H1 (cell line): ENCODE measurements at regions not wholly inside any gene's neighbourhood (a gene's known extent, or its start where the extent isn't known, plus 50 kb on each side); places are given as distances from the start of the nearest gene placed in this dataset.

Experiments used
- CTCF ChIA-PET: fragments of 300-600 bp; sonication (Branson Sonifier 250); formaldehyde crosslinking; loops from one replicate; lab custom pipeline; 2021; ENCODE audit not compliant: partially characterized antibody; lab: Charles Lee
- POLR2A ChIA-PET: fragments of 300-600 bp; sonication (Branson Sonifier 250); formaldehyde crosslinking; loops from one replicate; lab custom pipeline; 2021; ENCODE audit warnings: inconsistent platforms; ENCODE audit not compliant: partially characterized antibody; lab: Charles Lee
- DNase-seq, 2 experiments: peaks; one replicate each; pipeline versions ENCODE4 v3.0.0 to v3.0.0-alpha.2; 2010 to 2022; ENCODE audit warnings: low spot score in 2 of 2, low read depth in 1 of 2, mixed read lengths in 1 of 2
- FAIRE-seq: peaks from 2 replicates; lab custom pipeline; 2011; peaks lifted over from hg19 to GRCh38; lab: Jason Lieb, UNC
- H2AFZ ChIP-seq: 2 replicates; pipeline ENCODE4 v1.8.1; 2012; ENCODE audit warnings: low read length, inconsistent platforms
- H2AK5ac ChIP-seq: 2 replicates; pipeline ENCODE4 v1.6.1; 2013; ENCODE audit warnings: low read depth, low read length
- H2BK120ac ChIP-seq: replicated peaks from 2 replicates; pipeline ENCODE3; 2013; ENCODE audit warnings: low read depth, low read length, inconsistent platforms
- H2BK12ac ChIP-seq: 2 replicates; pipeline ENCODE4 v1.6.1; 2013; ENCODE audit warnings: low read depth, low read length
- H2BK15ac ChIP-seq: 2 replicates; pipeline ENCODE4 v1.6.1; 2013; ENCODE audit warnings: low read length
- H2BK20ac ChIP-seq: 2 replicates; pipeline ENCODE4 v1.6.1; 2013; ENCODE audit warnings: low read length
- H2BK5ac ChIP-seq: 2 replicates; pipeline ENCODE4 v1.6.1; 2013; ENCODE audit warnings: low read depth, low read length
- H3K14ac ChIP-seq: 2 replicates; pipeline ENCODE4 v1.6.1; 2013; ENCODE audit warnings: inconsistent platforms; ENCODE audit not compliant: insufficient read length
- H3K18ac ChIP-seq: 2 replicates; pipeline ENCODE4 v1.6.1; 2013; ENCODE audit warnings: low read length; ENCODE audit errors: extremely low read depth
- H3K23ac ChIP-seq: 2 replicates; pipeline ENCODE4 v1.6.1; 2013; ENCODE audit warnings: inconsistent platforms; ENCODE audit not compliant: insufficient read length
- H3K23me2 ChIP-seq: 2 replicates; pipeline ENCODE4 v1.6.1; 2013; ENCODE audit warnings: low read depth, low read length
- H3K27ac ChIP-seq: 2 replicates; pipeline ENCODE4 v1.6.1; 2011; ENCODE audit warnings: low read depth, low read length, inconsistent platforms
- H3K27me3 ChIP-seq, 4 experiments: replicated peaks in 1 of 4; 1 replicate in 1 of 4; 2 replicates in 3 of 4; pipeline versions ENCODE4 v1.6.1 to v1.8.1; 2011 to 2013; ENCODE audit warnings: low read length in 3 of 4, mild to moderate bottlenecking in 3 of 4, inconsistent platforms in 2 of 4, mixed read lengths in 2 of 4, moderate library complexity in 1 of 4; ENCODE audit not compliant: control insufficient read depth in 3 of 4, insufficient read depth in 3 of 4; ENCODE audit errors: extremely low read depth in 1 of 4
- H3K36me3 ChIP-seq, 4 experiments: 2 replicates each; pipeline versions ENCODE4 v1.6.1 to v1.8.1; 2011 to 2013; ENCODE audit warnings: mild to moderate bottlenecking in 4 of 4, low read length in 3 of 4, moderate library complexity in 2 of 4, control low read depth in 1 of 4, inconsistent platforms in 1 of 4; ENCODE audit not compliant: insufficient read depth in 4 of 4, control insufficient read depth in 2 of 4
- H3K4ac ChIP-seq: replicated peaks from 2 replicates; pipeline ENCODE3; 2013; ENCODE audit warnings: low read length, low read depth, mixed read lengths, inconsistent platforms; ENCODE audit not compliant: insufficient read length
- H3K4me1 ChIP-seq, 4 experiments: replicated peaks in 1 of 4; 1 replicate in 1 of 4; 2 replicates in 3 of 4; pipeline versions ENCODE4 v1.6.1 to v1.8.1; 2011 to 2013; ENCODE audit warnings: low read length in 3 of 4, inconsistent platforms in 2 of 4, mixed read lengths in 1 of 4; ENCODE audit not compliant: insufficient read depth in 4 of 4, control insufficient read depth in 3 of 4
- H3K4me2 ChIP-seq, 2 experiments: 2 replicates each; pipeline versions ENCODE4 v1.6.1 to v1.8.1; 2011 to 2013; ENCODE audit warnings: low read depth in 2 of 2, low read length in 2 of 2, control low read depth in 1 of 2, inconsistent platforms in 1 of 2, mild to moderate bottlenecking in 1 of 2; ENCODE audit not compliant: insufficient read depth in 1 of 2
- H3K4me3 ChIP-seq, 4 experiments: fragments of 200-600, 300-600 bp in 1 of 4; sonication (generic), shearing (Covaris generic), sonication (Bioruptor Twin) in 1 of 4; 2 replicates each; pipeline versions ENCODE4 v1.5.1 to v1.8.1; 2011 to 2016; ENCODE audit warnings: low read length in 4 of 4, low read depth in 3 of 4, control low read depth in 2 of 4, inconsistent platforms in 2 of 4, mild to moderate bottlenecking in 2 of 4, mixed read lengths in 1 of 4, moderate library complexity in 1 of 4; ENCODE audit not compliant: insufficient read depth in 2 of 4; ENCODE audit errors: extremely low read depth in 1 of 4
- H3K56ac ChIP-seq: replicated peaks from 2 replicates; pipeline ENCODE3; 2013; ENCODE audit warnings: low read depth, mild to moderate bottlenecking, mixed read lengths, low read length, inconsistent platforms; ENCODE audit not compliant: insufficient read length
- H3K79me1 ChIP-seq: 2 replicates; pipeline ENCODE4 v1.6.1; 2013; ENCODE audit warnings: low read depth, low read length, control low read depth
- H3K79me2 ChIP-seq, 2 experiments: 2 replicates each; pipeline versions ENCODE4 v1.6.1 to v1.8.1; 2012 to 2013; ENCODE audit warnings: low read length in 2 of 2, mild to moderate bottlenecking in 2 of 2, inconsistent platforms in 1 of 2; ENCODE audit not compliant: insufficient read depth in 2 of 2, control insufficient read depth in 1 of 2
- H3K9ac ChIP-seq, 4 experiments: replicated peaks in 1 of 4; 1 replicate in 1 of 4; 2 replicates in 3 of 4; pipeline versions ENCODE4 v1.6.1 to v1.8.1; 2011 to 2013; ENCODE audit warnings: low read depth in 3 of 4, low read length in 3 of 4, control low read depth in 2 of 4, mild to moderate bottlenecking in 2 of 4, moderate library complexity in 2 of 4, inconsistent platforms in 1 of 4; ENCODE audit errors: extremely low read depth in 1 of 4
- H3K9me3 ChIP-seq, 2 experiments: 2 replicates each; pipeline versions ENCODE4 v1.6.1 to v1.8.1; 2012 to 2013; ENCODE audit warnings: mild to moderate bottlenecking in 2 of 2, moderate library complexity in 2 of 2, control low read depth in 1 of 2, inconsistent platforms in 1 of 2, low read depth in 1 of 2, low read length in 1 of 2, mixed read lengths in 1 of 2; ENCODE audit not compliant: insufficient read depth in 2 of 2
- H4K20me1 ChIP-seq, 2 experiments: replicated peaks in 1 of 2; 2 replicates each; pipeline versions ENCODE3 to v1.8.1; 2011 to 2013; ENCODE audit warnings: inconsistent platforms in 2 of 2, low read length in 2 of 2, mild to moderate bottlenecking in 1 of 2; ENCODE audit not compliant: insufficient read depth in 2 of 2, control insufficient read depth in 1 of 2
- H4K5ac ChIP-seq: 2 replicates; pipeline ENCODE4 v1.6.1; 2013; ENCODE audit warnings: low read length, low read depth, mixed read lengths, inconsistent platforms; ENCODE audit not compliant: insufficient read length
- H4K8ac ChIP-seq: 2 replicates; pipeline ENCODE4 v1.8.0; 2013; ENCODE audit warnings: mild to moderate bottlenecking, moderate library complexity, low read length, inconsistent platforms; ENCODE audit not compliant: insufficient read depth; ENCODE audit errors: extremely low read depth
- H4K91ac ChIP-seq: replicated peaks from 2 replicates; pipeline ENCODE3; 2013; ENCODE audit warnings: low read length, mixed read lengths, inconsistent platforms; ENCODE audit not compliant: insufficient read length
- CBX8 ChIP-seq: fragments of 300-800, 300-1000 bp; sonication (generic); IDR thresholded peaks from 2 replicates; pipeline ENCODE4 v1.7.1; 2016; ENCODE audit warnings: low read depth, low read length, borderline replicate concordance
- CHD2 ChIP-seq: IDR thresholded peaks from 2 replicates; pipeline ENCODE4 v1.6.1; 2012; ENCODE audit warnings: low read length, improper control_type of control experiment
- EZH2 ChIP-seq: fragments of 200-600 bp; sonication (generic); IDR thresholded peaks from 2 replicates; pipeline ENCODE4 v1.7.1; 2012; ENCODE audit warnings: low read depth, mild to moderate bottlenecking, moderate library complexity, low read length, inconsistent platforms; ENCODE audit not compliant: severe bottlenecking
- HDAC6 ChIP-seq: IDR thresholded peaks from one replicate; pipeline ENCODE4 v1.7.1; 2012; ENCODE audit warnings: low read depth, mild to moderate bottlenecking, inconsistent platforms, low read length, moderate library complexity
- JUN ChIP-seq: IDR thresholded peaks from 2 replicates; pipeline ENCODE4 v1.6.1; 2011; ENCODE audit warnings: low read depth, mild to moderate bottlenecking, improper control_type of control experiment, low read length
- JUND ChIP-seq: IDR thresholded peaks from 2 replicates; pipeline ENCODE4 v1.6.1; 2011; ENCODE audit warnings: mild to moderate bottlenecking, improper control_type of control experiment, low read length
- MAFK ChIP-seq: IDR thresholded peaks from 2 replicates; pipeline ENCODE4 v1.6.1; 2012; ENCODE audit warnings: low read depth, mild to moderate bottlenecking, improper control_type of control experiment, low read length
- POLR2AphosphoS5 ChIP-seq: IDR thresholded peaks from 2 replicates; pipeline ENCODE4 v1.6.1; 2011; ENCODE audit warnings: low read depth, low read length
- RNF2 ChIP-seq: fragments of 200-900, 300-1000 bp; sonication (generic); IDR thresholded peaks from 2 replicates; pipeline ENCODE4 v1.7.1; 2016; ENCODE audit warnings: borderline replicate concordance, low read depth, mild to moderate bottlenecking, antibody characterized with exemption, low read length; ENCODE audit not compliant: poor library complexity, severe bottlenecking; ENCODE audit errors: missing control alignments
- SAP30 ChIP-seq: fragments of 300-600 bp; sonication (generic); IDR thresholded peaks from 2 replicates; pipeline ENCODE4 v1.7.1; 2012; ENCODE audit warnings: low read length, moderate library complexity, mild to moderate bottlenecking, inconsistent platforms; ENCODE audit not compliant: insufficient read depth, insufficient replicate concordance
- SIRT6 ChIP-seq: IDR thresholded peaks from one replicate; pipeline ENCODE4 v1.7.1; 2012; ENCODE audit warnings: low read length, inconsistent platforms
- YY1 ChIP-seq: IDR thresholded peaks from 2 replicates; pipeline ENCODE4 v1.6.1; 2011; ENCODE audit warnings: low read depth, mild to moderate bottlenecking, low read length
- WGBS, 2 experiments: shearing (Covaris generic) in 1 of 2; methylation state at CpG; one replicate each; pipeline versions ENCODE4 v1.1.6 to v1.1.7; 2013 to 2015; ENCODE audit warnings: low lambda C conversion rate in 2 of 2, mixed read lengths in 2 of 2, inconsistent platforms in 1 of 2, low coverage in 1 of 2, missing lambda C conversion rate in 1 of 2; ENCODE audit not compliant: insufficient replicate concordance in 2 of 2, insufficient coverage in 1 of 2, insufficient read length in 1 of 2; ENCODE audit errors: extremely low coverage in 1 of 2, missing lambda C conversion rate in 1 of 2; 5-methylcytosine and 5-hydroxymethylcytosine counted together
- TF ChIP-seq, protein P1 (sequence below): IDR thresholded peaks from 2 replicates; pipeline ENCODE4 v1.6.1; 2012; ENCODE audit warnings: inconsistent platforms
- TF ChIP-seq, protein P2 (sequence below): IDR thresholded peaks from 2 replicates; pipeline ENCODE4 v1.6.1; 2011; ENCODE audit warnings: low read depth, mild to moderate bottlenecking, low read length; ENCODE audit not compliant: insufficient read depth

DNA sequence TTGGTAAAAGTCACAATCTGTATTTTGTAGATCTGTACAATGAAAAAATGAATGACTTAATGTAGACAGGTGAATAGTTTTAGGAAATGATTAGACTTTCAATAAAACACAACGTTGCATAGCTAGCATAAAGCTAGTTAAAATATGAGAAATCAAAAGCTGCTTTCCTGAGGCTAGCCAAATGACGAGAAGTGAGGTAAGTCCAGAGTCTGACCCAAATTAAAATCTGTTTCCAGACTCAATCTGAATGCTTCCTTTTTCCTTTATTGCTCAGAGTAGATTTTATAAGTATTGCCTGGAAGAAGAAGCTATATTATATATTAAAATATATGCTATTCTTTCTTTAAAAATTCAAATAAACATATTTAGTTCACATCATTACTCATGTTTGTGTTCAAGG, 615.4 kb downstream of the CD109 start:
- Histone ChIP-seq H4K91ac (no peak overlapping the region), H3K14ac (no peak overlapping the region), H3K9ac (no peak overlapping the region), H4K5ac (no peak overlapping the region), H3K36me3 (no peaks in the 10 kb centered on the region), H3K56ac (no peak overlapping the region), H3K4ac (no peak overlapping the region), H3K23me2 (0 out of 2 replicates have a peak, but pooled peaks cover 2% of the 10 kb centered on the region), H2BK12ac (no peak overlapping the region), H4K8ac (no peak overlapping the region), H2AK5ac (no peak overlapping the region), H3K27me3 (no peaks in the 10 kb centered on the region), H2AFZ (no peak overlapping the region), H3K18ac (no peak overlapping the region), H3K23ac (no peak overlapping the region), H4K20me1 (no peaks in the 10 kb centered on the region), H2BK20ac (no peak overlapping the region), H3K9me3 (0 out of 4 replicates have a peak, but pooled peaks cover 0 to 1% of the 10 kb centered on the region in 2 experiments), H2BK15ac (no peak overlapping the region), H3K4me3 (no peak overlapping the region), H3K79me2 (no peaks in the 10 kb centered on the region), H3K4me1 (no peaks in the 10 kb centered on the region), H2BK5ac (no peak overlapping the region), H3K79me1 (no peaks in the 10 kb centered on the region), H3K27ac (no peak overlapping the region), H2BK120ac (no peak overlapping the region), H3K4me2 (no peak overlapping the region)
- CTCF ChIA-PET: interaction anchor here (1.1 to 1.5 kb wide), 2 partner anchors 9 to 11 kb away, joined by 3 to 4 read pairs; no protein-coding TSS in a partner anchor
- FAIRE-seq (no peak), DNase-seq (no peak)
- 90% methylated on average over 2 of the region's 2 CpGs; no CpG with 5 or more reads in 1 of the 2 experiments for WGBS, 2 experiments
- POLR2A ChIA-PET: no interaction called here
- TF ChIP-seq CHD2 (no peak), SAP30 (no peak), SIRT6 (no peak), MAFK (no peak), JUN (no peak), CBX8 (no peak), RNF2 (no peak), JUND (no peak), HDAC6 (no peak), EZH2 (no peak), POLR2AphosphoS5 (no peak), YY1 (no peak)
- TF ChIP-seq, protein P1, sequence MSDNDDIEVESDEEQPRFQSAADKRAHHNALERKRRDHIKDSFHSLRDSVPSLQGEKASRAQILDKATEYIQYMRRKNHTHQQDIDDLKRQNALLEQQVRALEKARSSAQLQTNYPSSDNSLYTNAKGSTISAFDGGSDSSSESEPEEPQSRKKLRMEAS: no peak
- TF ChIP-seq, protein P2, sequence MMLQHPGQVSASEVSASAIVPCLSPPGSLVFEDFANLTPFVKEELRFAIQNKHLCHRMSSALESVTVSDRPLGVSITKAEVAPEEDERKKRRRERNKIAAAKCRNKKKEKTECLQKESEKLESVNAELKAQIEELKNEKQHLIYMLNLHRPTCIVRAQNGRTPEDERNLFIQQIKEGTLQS: no peak
